WI38 (cell line): ENCODE measurements at regions not wholly inside any gene's neighbourhood (a gene's known extent, or its start where the extent isn't known, plus 50 kb on each side); places are given as distances from the start of the nearest gene placed in this dataset.
"Not testable (repeated sequence)": the region's sequence is repeated elsewhere in the genome, so short reads cannot be mapped to it uniquely, and the experiment has no call there.

ENCODE experiments used
- H3K4me3 ChIP-seq: 2 replicates; pipeline ENCODE4 v1.5.1; 2011; ENCODE audit warnings: low read depth, mild to moderate bottlenecking, control low read depth, low read length
- TF ChIP-seq, protein P1 (sequence below): IDR thresholded peaks from 2 replicates; pipeline ENCODE4 v1.5.1; 2012; ENCODE audit warnings: low read depth, mild to moderate bottlenecking, control low read depth, low read length

DNA sequence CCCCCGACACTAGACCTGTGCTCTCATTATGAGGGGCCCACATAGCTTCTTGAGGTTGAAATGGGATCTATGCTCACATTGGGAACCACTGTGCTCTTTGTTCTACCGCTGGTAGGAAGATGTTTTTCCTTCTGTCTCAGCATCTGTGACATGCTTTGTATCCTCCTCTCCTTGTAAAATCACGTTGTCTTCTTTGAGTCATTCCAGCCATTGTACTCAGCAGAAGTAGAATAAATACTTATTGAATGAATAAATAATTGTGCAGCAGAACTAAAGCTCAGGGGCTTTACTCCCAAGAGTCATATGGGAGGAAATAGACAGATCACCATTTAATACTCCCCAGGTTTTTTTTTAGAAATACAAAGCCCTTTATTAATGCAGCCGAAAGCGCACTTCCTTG, 66.3 kb upstream of the EDEM3 start:
- TF ChIP-seq, protein P1, sequence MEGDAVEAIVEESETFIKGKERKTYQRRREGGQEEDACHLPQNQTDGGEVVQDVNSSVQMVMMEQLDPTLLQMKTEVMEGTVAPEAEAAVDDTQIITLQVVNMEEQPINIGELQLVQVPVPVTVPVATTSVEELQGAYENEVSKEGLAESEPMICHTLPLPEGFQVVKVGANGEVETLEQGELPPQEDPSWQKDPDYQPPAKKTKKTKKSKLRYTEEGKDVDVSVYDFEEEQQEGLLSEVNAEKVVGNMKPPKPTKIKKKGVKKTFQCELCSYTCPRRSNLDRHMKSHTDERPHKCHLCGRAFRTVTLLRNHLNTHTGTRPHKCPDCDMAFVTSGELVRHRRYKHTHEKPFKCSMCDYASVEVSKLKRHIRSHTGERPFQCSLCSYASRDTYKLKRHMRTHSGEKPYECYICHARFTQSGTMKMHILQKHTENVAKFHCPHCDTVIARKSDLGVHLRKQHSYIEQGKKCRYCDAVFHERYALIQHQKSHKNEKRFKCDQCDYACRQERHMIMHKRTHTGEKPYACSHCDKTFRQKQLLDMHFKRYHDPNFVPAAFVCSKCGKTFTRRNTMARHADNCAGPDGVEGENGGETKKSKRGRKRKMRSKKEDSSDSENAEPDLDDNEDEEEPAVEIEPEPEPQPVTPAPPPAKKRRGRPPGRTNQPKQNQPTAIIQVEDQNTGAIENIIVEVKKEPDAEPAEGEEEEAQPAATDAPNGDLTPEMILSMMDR = no peak

DNA sequence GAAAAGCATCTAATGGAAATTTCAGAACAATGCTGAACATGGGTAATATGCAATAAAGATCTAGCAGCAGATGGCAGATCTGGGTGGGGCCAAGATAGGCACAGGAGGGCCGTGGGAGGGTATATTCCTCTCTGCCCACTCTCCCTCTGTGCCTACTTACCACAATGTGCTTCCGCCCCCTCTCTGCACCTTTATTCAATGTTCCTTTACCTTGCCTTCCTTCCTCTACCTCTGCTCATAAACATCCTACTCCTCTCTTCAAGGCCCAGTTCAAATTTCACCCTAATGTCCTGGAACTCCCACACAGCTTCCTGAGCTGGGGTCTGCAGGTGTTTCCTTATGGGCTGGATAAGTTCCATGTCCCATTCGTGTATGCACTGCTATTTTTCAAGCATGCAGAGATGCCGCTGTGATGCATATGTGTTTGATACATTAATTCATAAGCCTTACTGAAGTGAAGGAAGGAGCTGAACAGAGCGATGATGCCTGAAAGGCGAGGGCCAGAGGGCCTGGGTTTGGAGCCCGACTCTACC, 65.6 kb upstream of the EDEM3 start:
- TF ChIP-seq, protein P1 = no peak
- no peak overlapping the region for H3K4me3 ChIP-seq

More for the DNA sequence above, 66.3 kb upstream of the EDEM3 start:
- H3K4me3 ChIP-seq = no peak overlapping the region

DNA sequence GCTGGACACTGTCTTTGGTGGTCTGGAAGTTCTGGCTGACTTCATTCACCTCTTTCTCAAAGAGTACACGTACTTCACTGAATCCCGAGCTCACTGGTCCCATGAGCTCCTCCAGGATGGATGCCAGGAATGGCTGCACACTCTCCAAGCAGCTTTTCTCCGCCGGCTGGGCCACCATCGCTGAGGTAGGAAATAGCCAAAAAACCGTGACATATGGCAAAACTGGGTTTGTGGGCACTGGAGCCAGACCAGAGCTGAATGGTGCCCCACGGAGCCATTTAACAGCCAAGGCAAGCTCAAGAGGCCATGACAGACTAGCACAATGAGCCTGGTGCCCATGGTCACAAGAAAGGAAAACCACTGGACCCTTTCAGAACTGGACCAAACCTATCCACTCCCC, 64.0 kb upstream of the EDEM3 start:
- TF ChIP-seq, protein P1 = no peak
- H3K4me3 ChIP-seq = no peak overlapping the region

DNA sequence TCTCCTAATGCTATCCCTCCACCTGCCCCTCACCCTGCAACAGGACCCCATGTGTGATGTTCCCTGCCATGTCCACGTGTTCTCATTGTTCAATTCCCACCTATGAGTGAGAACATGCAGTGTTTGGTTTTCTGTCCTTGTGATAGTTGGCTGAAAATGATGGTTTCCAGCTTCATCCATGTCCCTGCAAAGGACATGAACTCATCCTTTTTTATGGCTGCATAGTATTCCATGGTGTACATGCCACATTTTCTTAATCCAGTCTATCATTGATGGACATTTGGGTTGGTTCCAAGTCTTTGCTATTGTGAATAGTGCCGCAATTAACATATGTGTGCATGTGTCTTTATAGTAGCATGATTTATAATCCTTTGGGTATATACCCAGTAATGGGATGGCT, 62.3 kb upstream of the EDEM3 start:
- not testable (repeated sequence) for H3K4me3 ChIP-seq

DNA sequence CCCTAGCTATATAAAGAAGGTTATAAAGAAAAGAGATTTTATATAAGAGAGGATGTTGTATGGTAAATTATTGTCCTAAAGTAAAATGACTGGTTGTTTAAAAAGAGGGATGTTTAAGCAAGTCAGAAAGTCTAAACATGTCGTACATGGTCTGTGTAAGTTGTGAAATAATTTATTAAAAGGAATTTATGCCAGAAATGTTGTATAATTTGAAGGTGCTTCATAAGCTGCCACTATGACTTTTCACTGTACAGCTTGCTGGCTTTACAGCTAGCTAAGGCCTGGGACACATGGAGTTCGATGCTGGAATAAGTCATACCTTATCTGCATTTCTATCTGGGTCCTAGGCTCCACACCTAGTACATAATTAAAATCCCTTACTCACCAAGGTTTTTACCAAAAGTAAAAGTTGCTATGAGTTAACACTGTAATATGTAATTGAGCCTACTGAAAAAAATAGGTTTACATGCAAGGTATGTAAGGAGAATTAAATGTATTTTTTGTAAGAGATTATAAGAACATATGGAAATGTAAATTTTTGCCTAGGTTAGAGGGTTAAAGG, 59.0 kb upstream of the EDEM3 start:
- TF ChIP-seq, protein P1 = no peak
- H3K4me3 ChIP-seq = no peak overlapping the region

DNA sequence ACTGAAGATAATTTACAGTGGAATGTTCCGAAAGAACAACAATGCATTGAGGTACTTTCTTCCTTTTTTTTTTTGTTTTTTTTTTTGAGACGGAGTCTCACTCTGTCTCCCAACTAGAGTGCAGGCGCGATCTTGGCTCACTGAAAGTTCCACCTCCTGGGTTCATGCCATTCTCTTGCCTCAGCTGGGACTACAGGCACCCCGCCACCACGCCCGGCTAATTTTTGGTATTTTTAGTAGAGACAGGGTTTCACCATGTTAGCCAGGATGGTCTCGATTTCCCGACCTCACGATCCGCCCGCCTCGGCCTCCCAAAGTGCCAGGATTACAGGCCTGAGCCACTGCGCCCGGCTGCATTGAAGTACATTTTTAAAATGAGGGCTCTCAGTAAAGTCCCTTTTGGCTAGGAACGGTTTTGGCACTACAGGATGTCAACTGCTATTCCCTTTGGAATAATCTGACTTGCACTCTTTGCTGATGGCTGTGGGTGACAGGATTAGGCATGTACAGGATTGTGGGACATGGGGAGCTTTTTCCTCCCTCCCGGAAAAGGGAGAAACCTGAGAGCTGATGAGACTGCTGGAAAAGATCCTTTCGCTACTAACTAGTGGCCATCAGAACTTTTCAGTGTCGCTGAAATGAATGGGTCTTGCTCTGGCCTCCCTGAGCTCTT, 56.9 kb upstream of the EDEM3 start:
- TF ChIP-seq, protein P1 = no peak
- no peak overlapping the region for H3K4me3 ChIP-seq

DNA sequence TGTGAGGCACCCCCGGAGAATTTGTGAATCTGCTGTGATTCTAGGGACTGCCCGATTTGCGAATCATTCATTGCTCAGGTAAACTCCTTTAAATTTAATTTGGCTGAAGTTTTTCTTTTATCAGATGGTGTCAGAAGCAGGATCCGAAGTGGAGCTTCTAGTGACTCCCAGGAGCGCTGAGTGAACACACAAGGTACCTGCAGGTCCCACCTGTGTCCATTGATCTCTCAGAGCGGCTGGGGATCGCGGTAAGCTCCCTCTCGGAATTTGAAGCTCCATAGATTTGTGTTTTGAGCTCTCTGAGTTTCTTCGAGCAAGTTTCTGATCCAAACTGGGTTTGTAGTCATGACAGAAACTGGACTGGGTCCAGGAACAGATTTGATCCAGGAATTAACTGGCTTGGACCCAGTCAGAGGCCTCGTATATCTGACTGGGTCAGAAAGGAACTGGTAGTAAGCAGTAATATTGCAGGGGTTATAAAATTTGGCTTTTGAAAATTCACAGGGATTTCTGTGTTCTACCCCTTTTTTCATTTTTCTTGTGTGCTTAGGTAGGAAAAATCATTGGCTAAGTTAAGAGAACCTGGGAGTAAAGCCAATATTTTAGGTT, 56.2 kb upstream of the EDEM3 start:
- H3K4me3 ChIP-seq = no peak overlapping the region
- TF ChIP-seq, protein P1 = no peak
